PC-9 (cell line): ENCODE measurements at regions not wholly inside any gene's neighbourhood (a gene's known extent, or its start where the extent isn't known, plus 50 kb on each side); places are given as distances from the start of the nearest gene placed in this dataset.

ENCODE experiments used
- BruUV-seq: library from RNA; stranded (reverse); fragments of 400-500 nt; replicated peaks from 2 replicates; lab custom pipeline; 2021; lab: Mats Ljungman, UMichigan
- CTCF ChIA-PET: fragments of 300-600 bp; sonication (Branson Sonifier 250); formaldehyde crosslinking; loops from one replicate; lab custom pipeline; 2022; ENCODE audit warnings: antibody characterized with exemption; lab: Charles Lee
- POLR2A ChIA-PET: fragments of 300-600 bp; sonication (Branson Sonifier 250); formaldehyde crosslinking; loops from one replicate; lab custom pipeline; 2022; ENCODE audit warnings: antibody characterized with exemption; ENCODE audit not compliant: unreplicated experiment; lab: Charles Lee
- DNase-seq, 2 experiments: peaks; one replicate each; pipeline versions ENCODE4 v3.0.0 to v3.0.0-alpha.2; 2015 to 2022; ENCODE audit warnings: mixed read lengths in 1 of 2
- H2AFZ ChIP-seq: fragments of 200-600 bp; sonication (generic); 2 replicates; pipeline ENCODE4 v1.8.1; 2017; ENCODE audit warnings: antibody characterized with exemption
- H3F3A ChIP-seq: fragments of 200-600 bp; sonication (generic); 2 replicates; pipeline ENCODE4 v1.8.1; 2017; ENCODE audit warnings: antibody characterized with exemption, mild to moderate bottlenecking, low read depth; ENCODE audit not compliant: insufficient read depth
- H3K27ac ChIP-seq: fragments of 200-600 bp; sonication (generic); 2 replicates; pipeline ENCODE4 v1.6.1; 2016; ENCODE audit warnings: mixed run types
- H3K27me3 ChIP-seq: fragments of 200-600 bp; sonication (generic); 2 replicates; pipeline ENCODE4 v1.6.1; 2016; ENCODE audit warnings: low read depth, mixed run types; ENCODE audit not compliant: insufficient read depth
- H3K36me3 ChIP-seq: fragments of 200-600 bp; sonication (generic); 2 replicates; pipeline ENCODE4 v1.6.1; 2016; ENCODE audit warnings: low read depth, mixed run types
- H3K4me1 ChIP-seq: fragments of 200-600 bp; sonication (generic); replicated peaks from 2 replicates; pipeline ENCODE4 v1.6.1; 2016; ENCODE audit warnings: mixed run types; ENCODE audit not compliant: insufficient read depth
- H3K4me2 ChIP-seq: fragments of 200-600 bp; sonication (generic); 2 replicates; pipeline ENCODE4 v1.6.1; 2017; ENCODE audit warnings: mixed run types
- H3K4me3 ChIP-seq: fragments of 200-600 bp; sonication (generic); 2 replicates; pipeline ENCODE4 v1.6.1; 2016; ENCODE audit warnings: mixed run types
- H3K79me2 ChIP-seq: fragments of 200-600 bp; sonication (generic); 2 replicates; pipeline ENCODE4 v1.6.1; 2017; ENCODE audit warnings: low read depth, mixed run types
- H3K9me2 ChIP-seq: fragments of 200-600 bp; sonication (generic); 2 replicates; pipeline ENCODE4 v1.8.1; 2017; ENCODE audit warnings: mild to moderate bottlenecking; ENCODE audit not compliant: insufficient read depth
- H3K9me3 ChIP-seq: fragments of 200-600 bp; sonication (generic); 2 replicates; pipeline ENCODE4 v1.8.1; 2016; ENCODE audit warnings: low read depth; ENCODE audit not compliant: insufficient read depth
- H4K20me1 ChIP-seq: fragments of 200-600 bp; sonication (generic); 2 replicates; pipeline ENCODE4 v1.8.1; 2017; ENCODE audit not compliant: insufficient read depth
- CTCF ChIP-seq: fragments of 200-600 bp; sonication (generic); conservative IDR thresholded peaks from 2 replicates; pipeline ENCODE4 v1.6.1; 2017; ENCODE audit warnings: mixed run types, antibody characterized with exemption, mild to moderate bottlenecking, moderate library complexity
- EZH2 ChIP-seq: fragments of 200-600 bp; sonication (generic); IDR thresholded peaks from 2 replicates; pipeline ENCODE4 v1.8.0; 2017; ENCODE audit warnings: antibody characterized with exemption, low read depth
- intact Hi-C: fragments of 100-400 bp; cut with micrococcal nuclease; formaldehyde crosslinking; loops from one replicate; pipeline ENCODE4 v1.10.0; 2022; ENCODE audit not compliant: unreplicated experiment

- Histone ChIP-seq H3K79me2 (no peaks in the 10 kb centered on the region), H3K9me3 (no peaks in the 10 kb centered on the region), H3K9me2 (no peaks in the 10 kb centered on the region), H3K4me2 (no peak overlapping the region), H4K20me1 (no peaks in the 10 kb centered on the region), H2AFZ (no peak overlapping the region), H3K4me3 (no peak overlapping the region), H3K4me1 (no peaks in the 10 kb centered on the region), H3K27me3 (no peaks in the 10 kb centered on the region), H3K27ac (no peak overlapping the region), H3K36me3 (no peaks in the 10 kb centered on the region), H3F3A (no peaks in the 10 kb centered on the region)
- no TSS peak for BruUV-seq
- POLR2A ChIA-PET = no interaction called here
- CTCF ChIA-PET = no interaction called here
- no peak for TF ChIP-seq CTCF
- no peak for TF ChIP-seq EZH2
- intact Hi-C loops = no loop called here
- no peak for DNase-seq
Measured at GRCh38 chr1:30052178-30052577, 671.2 kb downstream of the MATN1 start.

DNA sequence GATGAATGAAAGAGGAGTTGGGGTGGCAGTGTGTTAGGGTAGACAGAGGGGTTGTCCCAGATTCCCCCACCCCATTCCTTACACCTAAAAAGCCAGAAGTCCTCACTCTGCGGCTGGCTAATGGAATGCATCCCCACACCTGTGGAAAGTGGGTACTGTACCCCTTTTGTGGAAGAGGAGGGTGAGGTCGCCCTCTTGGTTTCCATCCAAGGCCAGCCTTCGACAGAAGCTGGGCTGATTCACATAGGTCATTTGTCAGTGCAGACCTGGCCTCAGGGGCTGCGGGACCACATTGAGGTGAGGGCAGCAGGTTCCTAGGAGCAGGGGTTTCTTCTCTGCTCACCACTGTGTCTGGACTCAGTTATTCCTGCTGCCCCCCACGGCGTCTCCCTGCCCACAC lies 671.6 kb downstream of the MATN1 start:
- TF ChIP-seq EZH2 (no peak), CTCF (no peak)
- Histone ChIP-seq H3K9me2 (no peaks in the 10 kb centered on the region), H3K27ac (no peak overlapping the region), H3K79me2 (no peaks in the 10 kb centered on the region), H3F3A (no peaks in the 10 kb centered on the region), H3K9me3 (no peaks in the 10 kb centered on the region), H4K20me1 (no peaks in the 10 kb centered on the region), H3K4me2 (no peak overlapping the region), H3K4me1 (no peaks in the 10 kb centered on the region), H2AFZ (no peak overlapping the region), H3K27me3 (no peaks in the 10 kb centered on the region), H3K4me3 (no peak overlapping the region), H3K36me3 (no peaks in the 10 kb centered on the region)
- BruUV-seq = no TSS peak
- intact Hi-C loops = no loop called here
- POLR2A ChIA-PET = no interaction called here
- CTCF ChIA-PET = no interaction called here
- DNase-seq = no peak

GRCh38 chr1:30049748-30050296 lies 673.6 kb downstream of the MATN1 start:
- no peaks in the 10 kb centered on the region for H3K79me2 ChIP-seq
- H3F3A ChIP-seq = no peaks in the 10 kb centered on the region
- no peaks in the 10 kb centered on the region for H3K27me3 ChIP-seq
- no peaks in the 10 kb centered on the region for H3K36me3 ChIP-seq
- no peaks in the 10 kb centered on the region for H3K4me1 ChIP-seq
- no peak overlapping the region for H3K4me2 ChIP-seq
- H2AFZ ChIP-seq = no peak overlapping the region
- no peak for TF ChIP-seq CTCF
- TF ChIP-seq EZH2 = no peak
- H4K20me1 ChIP-seq = no peaks in the 10 kb centered on the region
- BruUV-seq = no TSS peak
- ChIA-PET POLR2A (no interaction called here), CTCF (no interaction called here)
- H3K9me3 ChIP-seq = no peaks in the 10 kb centered on the region
- H3K4me3 ChIP-seq = no peak overlapping the region
- H3K9me2 ChIP-seq = no peaks in the 10 kb centered on the region
- intact Hi-C loops = no loop called here
- H3K27ac ChIP-seq = no peak overlapping the region
- DNase-seq = no peak
